GM19438 (cell line): ENCODE measurements at regions not wholly inside any gene's neighbourhood (a gene's known extent, or its start where the extent isn't known, plus 50 kb on each side); places are given as distances from the start of the nearest gene placed in this dataset.
"Not testable (repeated sequence)": the region's sequence is repeated elsewhere in the genome, so short reads cannot be mapped to it uniquely, and the experiment has no call there.

Experiments used
- ATAC-seq: cut with Tn5 transposase; IDR thresholded peaks from one replicate; pipeline ENCODE4 v1.9.1; 2021; ENCODE audit warnings: low read depth; ENCODE audit not compliant: unreplicated experiment

- no peak for ATAC-seq
These were observed 211.6 kb upstream of the MAGI2 start for GRCh38 chr7:79664884-79665676.

DNA sequence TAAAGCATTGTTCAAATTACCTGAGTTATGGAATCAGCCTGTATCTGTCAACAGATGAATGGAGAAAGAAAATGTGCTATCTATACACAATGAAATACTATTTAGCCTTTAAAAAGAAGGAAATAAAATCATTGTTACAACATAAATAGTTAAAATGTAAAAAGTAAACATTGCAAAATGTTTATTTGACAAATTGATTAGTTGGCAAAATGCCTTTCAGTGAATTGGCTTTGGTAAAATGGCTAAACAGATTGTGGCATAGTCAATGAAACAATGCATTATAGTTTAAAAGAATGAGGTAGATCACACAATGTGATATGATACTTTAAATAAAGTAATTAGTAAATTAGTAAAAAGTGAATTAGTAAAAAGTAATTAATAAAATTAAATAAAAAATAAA is 204.8 kb upstream of the MAGI2 start:
- ATAC-seq: no peak

- no peak for ATAC-seq
These were observed 199.7 kb upstream of the MAGI2 start for GRCh38 chr7:79653136-79653631.

- ATAC-seq: no peak
These were observed 199.2 kb upstream of the MAGI2 start for GRCh38 chr7:79652619-79653018.

DNA sequence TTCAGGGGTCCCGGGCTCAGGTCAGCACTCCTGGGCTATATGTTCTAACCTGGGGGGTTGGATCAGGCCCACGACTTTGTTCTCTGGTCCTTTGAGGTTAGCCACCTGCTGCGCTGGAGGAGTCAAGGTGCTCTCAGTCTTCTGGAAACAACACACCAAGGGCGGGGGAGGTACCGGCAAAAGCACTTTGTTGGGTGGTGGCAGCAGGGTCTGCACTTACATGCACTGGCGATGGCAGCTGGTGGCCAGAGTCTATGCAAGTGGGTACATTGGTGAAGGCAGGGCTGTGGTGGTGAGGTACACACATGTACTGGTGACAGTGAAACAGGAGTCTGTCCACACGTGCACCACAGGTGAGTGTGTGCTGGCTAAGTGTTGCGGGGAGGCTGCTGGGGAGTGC is 194.2 kb upstream of the MAGI2 start:
- no peak for ATAC-seq

DNA sequence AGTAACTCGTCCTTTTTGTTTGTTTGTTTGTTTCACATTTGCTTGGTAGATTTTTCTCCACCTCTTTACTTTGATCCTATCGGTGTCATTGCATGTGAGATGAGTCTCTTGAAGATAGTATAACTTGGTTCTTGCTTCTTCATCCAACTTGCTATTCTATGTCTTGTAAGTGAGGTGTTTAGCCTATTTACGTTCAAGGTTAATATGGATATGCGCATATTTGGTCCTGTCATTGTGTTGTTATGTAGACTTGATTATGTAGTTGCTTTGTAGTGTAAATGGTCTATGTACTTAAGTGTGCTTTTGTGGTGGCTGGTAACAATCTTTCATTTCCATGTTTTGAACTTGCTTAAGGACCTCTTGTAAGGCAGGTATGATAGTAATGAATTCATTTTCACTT is 192.8 kb upstream of the MAGI2 start:
- no peak for ATAC-seq

DNA sequence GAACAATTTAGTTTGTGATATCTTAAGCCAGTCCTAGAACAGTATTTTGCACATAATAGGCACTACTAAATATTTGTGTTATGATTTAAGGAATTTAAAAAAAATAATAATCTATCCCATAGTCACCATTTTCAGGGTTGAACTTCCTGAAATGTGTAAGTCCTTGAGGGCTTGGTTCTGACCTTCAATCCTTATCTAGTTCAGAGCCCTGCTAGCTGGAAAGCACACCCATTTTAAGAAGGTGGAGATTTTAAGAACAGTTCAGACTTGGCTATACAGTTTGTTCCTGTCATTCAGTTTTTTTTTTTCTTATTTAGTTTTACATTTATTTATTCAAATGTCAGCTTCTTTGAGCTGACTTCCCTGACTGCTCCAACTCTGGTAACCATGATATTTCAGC is 183.4 kb upstream of the MAGI2 start:
- ATAC-seq: no peak

GRCh38 chr7:79625921-79626320 is 172.5 kb upstream of the MAGI2 start:
- ATAC-seq: not testable (repeated sequence)

DNA sequence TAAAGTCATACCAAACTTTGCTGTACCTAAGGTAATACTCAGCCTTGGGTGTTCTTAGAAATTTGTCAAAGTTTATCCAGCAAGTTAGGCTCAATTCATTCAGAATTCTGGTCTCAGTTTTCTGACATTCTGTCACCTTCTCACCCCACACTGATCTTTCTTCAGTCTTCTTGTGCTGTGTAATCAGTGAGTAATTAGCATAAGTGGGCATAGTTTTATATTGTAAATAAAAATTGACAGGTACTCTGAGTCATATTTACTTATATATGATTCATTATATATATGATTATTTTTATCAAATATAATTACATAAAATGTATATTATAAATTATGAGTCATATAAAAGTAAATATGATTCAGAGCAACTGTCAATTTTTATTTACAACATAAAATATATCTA is 170.9 kb upstream of the MAGI2 start:
- ATAC-seq: no peak

- ATAC-seq: no peak
These were observed 169.3 kb upstream of the MAGI2 start for GRCh38 chr7:79622781-79623180.

- no peak for ATAC-seq
These were observed 166.8 kb upstream of the MAGI2 start for GRCh38 chr7:79620291-79620690.

- ATAC-seq: no peak
These were observed 165.7 kb upstream of the MAGI2 start for GRCh38 chr7:79619216-79619615.

- ATAC-seq: no peak
These were observed 162.6 kb upstream of the MAGI2 start for GRCh38 chr7:79615871-79616640.

DNA sequence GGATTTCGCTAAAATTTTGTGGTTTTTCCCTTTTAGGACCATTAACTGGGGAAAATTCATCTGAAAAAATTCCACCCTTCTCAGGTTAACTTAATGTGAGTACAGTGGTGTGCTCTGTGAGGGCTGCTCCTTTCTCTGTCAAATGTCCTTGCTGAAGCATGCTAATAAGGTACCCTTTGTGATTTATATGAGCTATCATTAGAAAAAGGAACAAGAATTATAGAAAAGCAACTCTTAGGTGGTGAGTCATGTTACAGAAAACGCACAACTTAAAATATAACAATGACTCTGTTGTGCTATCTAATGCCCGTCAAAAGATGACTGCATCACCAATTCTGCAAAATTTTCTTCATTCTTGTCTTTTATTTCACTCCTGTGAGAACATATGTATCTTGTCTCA is 162.0 kb upstream of the MAGI2 start:
- no peak for ATAC-seq

- ATAC-seq: no peak
These were observed 159.4 kb upstream of the MAGI2 start for GRCh38 chr7:79612903-79613302.

- no peak for ATAC-seq
These were observed 158.6 kb upstream of the MAGI2 start for GRCh38 chr7:79612022-79612421.

DNA sequence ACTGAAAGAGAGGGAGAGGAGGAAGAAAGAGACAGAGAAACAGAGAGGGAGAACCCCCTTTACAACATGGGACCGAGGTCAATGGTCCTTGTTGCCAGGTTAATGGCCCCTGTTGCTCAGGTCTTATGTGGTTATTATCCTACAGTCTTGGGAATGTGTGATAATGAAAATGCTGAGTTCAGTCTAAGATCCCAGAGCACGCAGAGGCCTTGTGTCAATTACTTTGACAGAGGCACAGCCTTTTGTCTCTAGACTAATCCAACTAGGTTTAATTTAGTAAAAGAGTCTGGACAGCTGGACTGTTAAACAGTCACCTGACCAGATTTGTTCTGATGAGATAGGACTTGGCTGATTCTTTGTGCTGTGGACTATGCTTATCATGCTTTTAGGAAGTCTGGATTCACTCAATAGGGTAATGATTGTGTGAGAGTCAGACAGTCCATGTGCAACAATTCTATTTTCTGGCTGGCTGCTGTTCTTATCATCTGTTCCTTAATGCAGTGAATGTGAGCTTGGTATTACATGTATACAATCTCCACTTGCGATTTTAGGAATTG is 157.4 kb upstream of the MAGI2 start:
- ATAC-seq: no peak

- no peak for ATAC-seq
These were observed 156.8 kb upstream of the MAGI2 start for GRCh38 chr7:79610313-79610712.

- ATAC-seq: no peak
These were observed 154.5 kb upstream of the MAGI2 start for GRCh38 chr7:79608005-79608404.

DNA sequence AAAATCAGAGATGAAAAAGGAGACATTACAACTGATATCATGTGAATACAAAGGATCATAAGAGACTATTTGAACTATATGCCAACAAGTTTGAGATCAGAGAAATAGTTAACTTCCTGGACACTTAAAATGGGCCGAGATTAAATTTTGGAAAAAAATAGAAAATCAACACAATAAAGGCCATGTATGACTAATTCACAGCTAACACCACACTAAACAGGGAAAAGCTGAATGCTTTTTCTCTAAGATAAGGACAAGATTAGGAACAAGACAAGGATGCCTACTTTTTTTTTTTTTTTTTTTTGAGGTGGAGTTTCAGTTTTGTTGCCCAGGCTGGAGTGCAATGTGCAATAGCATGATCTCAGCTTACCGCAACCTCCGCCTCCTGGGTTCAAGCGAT is 151.4 kb upstream of the MAGI2 start:
- no peak for ATAC-seq

- no peak for ATAC-seq
These were observed 144.9 kb upstream of the MAGI2 start for GRCh38 chr7:79598351-79598750.

DNA sequence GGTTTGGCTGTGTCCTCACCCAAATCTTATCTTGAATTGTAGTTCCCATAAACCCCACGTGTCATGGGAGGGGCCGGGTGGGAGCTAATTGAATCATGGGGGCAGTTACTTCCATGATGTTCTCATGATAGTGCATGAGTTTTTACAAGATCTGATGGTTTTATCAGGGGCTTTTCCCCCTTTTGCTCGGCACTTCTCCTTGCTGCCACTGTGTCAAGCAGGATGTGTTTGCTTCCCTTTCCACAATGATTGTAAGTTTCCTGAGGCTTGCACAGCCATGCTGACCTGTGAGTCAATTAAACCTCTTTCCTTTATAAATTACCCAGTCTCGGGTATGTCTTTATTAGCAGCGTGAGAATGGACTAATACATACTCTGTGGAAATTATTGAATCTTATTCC is 141.2 kb upstream of the MAGI2 start:
- not testable (repeated sequence) for ATAC-seq
